Thoracic aorta (tissue), 2 donors: ENCODE measurements at regions not wholly inside any gene's neighbourhood (a gene's known extent, or its start where the extent isn't known, plus 50 kb on each side); places are given as distances from the start of the nearest gene placed in this dataset.

ENCODE experiments used
- ATAC-seq: fragments of 150-250 bp; one replicate; pipeline ENCODE4 v1.8.0; 2017; ENCODE audit warnings: low read depth; ENCODE audit not compliant: insufficient number of reproducible peaks, low FRiP score
- DNase-seq: peaks from one replicate; pipeline ENCODE4 v3.0.0-alpha.2; 2020; ENCODE audit warnings: low spot score
- H3K27ac ChIP-seq, 2 donors: fragments of 200-600 bp; sonication (generic); 1 replicate in 1 of 2; 2 replicates in 1 of 2; pipeline ENCODE4 v1.5.1; 2016; ENCODE audit warnings: mild to moderate bottlenecking in 2 of 2, moderate library complexity in 2 of 2
- H3K27me3 ChIP-seq: fragments of 200-600 bp; sonication (generic); replicated peaks from 2 replicates; pipeline ENCODE4 v1.6.0; 2016; ENCODE audit warnings: mild to moderate bottlenecking; ENCODE audit not compliant: insufficient read depth
- H3K36me3 ChIP-seq: fragments of 200-600 bp; sonication (generic); one replicate; pipeline ENCODE4 v1.5.1; 2016
- H3K4me1 ChIP-seq, 2 donors: fragments of 200-600 bp; sonication (generic); 1 replicate in 1 of 2; 2 replicates in 1 of 2; pipeline versions ENCODE4 v1.5.1 to v1.6.0; 2016; ENCODE audit warnings: low read depth in 2 of 2, mild to moderate bottlenecking in 1 of 2; ENCODE audit not compliant: control insufficient read depth in 1 of 2
- H3K4me3 ChIP-seq: fragments of 200-600 bp; sonication (generic); 2 replicates; pipeline ENCODE4 v1.5.1; 2016; ENCODE audit warnings: mild to moderate bottlenecking
- H3K9me3 ChIP-seq: fragments of 200-600 bp; sonication (generic); 2 replicates; pipeline ENCODE4 v1.5.1; 2016
- CTCF ChIP-seq: fragments of 200-600 bp; sonication (generic); IDR thresholded peaks from one replicate; pipeline ENCODE4 v1.5.1; 2019; ENCODE audit warnings: antibody characterized with exemption

- Histone ChIP-seq H3K36me3 (no peaks in the 10 kb centered on the region), H3K27ac (no peak overlapping the region), H3K9me3 (no peaks in the 10 kb centered on the region), H3K4me1 (no peaks in the 10 kb centered on the region), H3K27me3 (no peaks in the 10 kb centered on the region), H3K4me3 (no peak overlapping the region)
- ATAC-seq, result no peak
- TF ChIP-seq CTCF, result no peak
- DNase-seq, result no peak
Observed at GRCh38 chr10:2459713-2460112, 607.6 kb upstream of the PFKP start.

- no peaks in the 10 kb centered on the region for H3K9me3 ChIP-seq
- no peaks in the 10 kb centered on the region for H3K36me3 ChIP-seq
- no peak overlapping the region for H3K4me3 ChIP-seq
- no peaks in the 10 kb centered on the region for H3K4me1 ChIP-seq
- ATAC-seq (no peak), DNase-seq (no peak)
- no peak for TF ChIP-seq CTCF
- H3K27ac ChIP-seq, result no peak overlapping the region
- H3K27me3 ChIP-seq, result no peaks in the 10 kb centered on the region
Observed at GRCh38 chr10:2456834-2457233, 610.5 kb upstream of the PFKP start.

GRCh38 chr10:2445370-2445769, 622.0 kb upstream of the PFKP start:
- ATAC-seq, result no peak
- no peaks in the 10 kb centered on the region for H3K36me3 ChIP-seq
- no peaks in the 10 kb centered on the region for H3K4me1 ChIP-seq
- no peaks in the 10 kb centered on the region for H3K27me3 ChIP-seq
- H3K27ac ChIP-seq, result no peak overlapping the region
- no peak overlapping the region for H3K4me3 ChIP-seq
- TF ChIP-seq CTCF, result no peak
- no peaks in the 10 kb centered on the region for H3K9me3 ChIP-seq
- DNase-seq, result no peak

GRCh38 chr10:2439983-2440382, 627.4 kb upstream of the PFKP start:
- H3K36me3 ChIP-seq, result no peaks in the 10 kb centered on the region
- no peak for DNase-seq
- no peak overlapping the region for H3K27ac ChIP-seq
- H3K9me3 ChIP-seq, result no peaks in the 10 kb centered on the region
- ATAC-seq, result no peak
- H3K4me3 ChIP-seq, result no peak overlapping the region
- H3K4me1 ChIP-seq, result no peaks in the 10 kb centered on the region
- no peaks in the 10 kb centered on the region for H3K27me3 ChIP-seq
- no peak for TF ChIP-seq CTCF

GRCh38 chr10:2439000-2439399, 628.3 kb upstream of the PFKP start:
- no peak for TF ChIP-seq CTCF
- no peak overlapping the region for H3K27ac ChIP-seq
- ATAC-seq (no peak), DNase-seq (no peak)
- H3K4me1 ChIP-seq, result no peaks in the 10 kb centered on the region
- no peak overlapping the region for H3K4me3 ChIP-seq
- no peaks in the 10 kb centered on the region for H3K9me3 ChIP-seq
- H3K27me3 ChIP-seq, result no peaks in the 10 kb centered on the region
- no peaks in the 10 kb centered on the region for H3K36me3 ChIP-seq
